Activated CD8-positive, alpha-beta memory T cell treated with anti-CD3 and anti-CD28 coated beads, Interleukin-2, amount 50 U/mL, for 48 hours (primary cell): ENCODE measurements at regions not wholly inside any gene's neighbourhood (a gene's known extent, or its start where the extent isn't known, plus 50 kb on each side); places are given as distances from the start of the nearest gene placed in this dataset.

Experiments used
- DNase-seq: peaks from one replicate; pipeline ENCODE4 v3.0.0-alpha.2; 2020

DNA sequence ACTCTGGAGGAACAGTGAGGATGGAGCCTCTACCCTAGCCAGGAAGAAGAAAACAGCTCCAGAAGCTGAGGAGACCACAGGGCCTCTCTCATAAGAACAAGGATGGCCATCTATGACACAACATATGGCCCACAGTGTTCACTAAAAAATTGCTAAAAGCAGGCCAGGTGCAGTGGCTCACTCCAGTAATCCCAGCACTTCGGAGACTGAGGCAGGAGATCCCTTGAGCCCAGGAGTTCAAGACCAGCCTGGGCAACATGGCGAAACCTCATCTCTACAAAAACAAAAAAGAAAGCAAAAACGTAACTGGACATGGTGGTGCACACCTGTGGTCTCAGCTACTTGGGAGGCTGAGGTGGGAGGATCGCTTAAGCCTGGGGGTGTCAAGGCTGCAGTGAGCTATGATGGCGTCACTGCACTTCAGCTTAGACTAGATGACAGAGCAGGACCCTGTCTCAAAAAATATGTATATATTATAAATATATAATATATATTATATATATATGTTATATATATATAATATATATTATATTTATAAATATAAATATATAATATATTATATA, 103.1 kb downstream of the TOMM20 start:
- no peak for DNase-seq

DNA sequence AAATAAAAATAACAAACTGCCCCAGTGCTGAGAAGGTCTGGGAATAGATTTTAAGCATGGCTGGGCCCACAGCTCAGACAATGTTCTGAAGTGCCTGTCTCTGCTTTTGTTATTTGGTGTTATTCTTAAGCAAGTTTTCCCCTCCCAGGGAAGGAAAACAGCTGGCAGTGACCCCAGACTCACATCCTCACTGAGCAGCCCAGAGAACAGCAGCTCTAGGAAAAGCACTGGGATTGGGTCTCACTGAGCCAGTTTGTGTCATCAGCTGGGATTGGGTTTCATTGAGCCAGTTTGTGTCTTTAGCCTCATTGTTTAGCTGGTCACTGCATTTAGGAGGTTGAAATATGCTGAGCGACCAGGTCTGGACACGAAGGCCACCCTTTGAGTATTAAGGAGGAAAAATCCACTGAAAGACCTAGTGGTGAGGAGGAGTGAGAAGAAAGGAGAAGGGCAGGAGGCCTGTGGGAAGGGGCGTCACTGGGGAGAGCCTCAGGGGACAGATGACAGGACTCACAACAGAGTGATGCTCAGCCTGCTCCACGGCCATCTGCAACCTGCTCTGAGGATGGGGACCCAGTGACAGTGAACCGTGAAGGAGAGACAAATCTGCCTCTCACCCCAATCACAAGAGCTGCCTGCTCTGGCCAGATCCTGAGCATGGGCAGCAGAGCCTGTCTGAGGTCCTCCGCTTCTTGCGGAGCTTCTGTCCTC, 103.8 kb downstream of the TOMM20 start:
- no peak for DNase-seq

DNA sequence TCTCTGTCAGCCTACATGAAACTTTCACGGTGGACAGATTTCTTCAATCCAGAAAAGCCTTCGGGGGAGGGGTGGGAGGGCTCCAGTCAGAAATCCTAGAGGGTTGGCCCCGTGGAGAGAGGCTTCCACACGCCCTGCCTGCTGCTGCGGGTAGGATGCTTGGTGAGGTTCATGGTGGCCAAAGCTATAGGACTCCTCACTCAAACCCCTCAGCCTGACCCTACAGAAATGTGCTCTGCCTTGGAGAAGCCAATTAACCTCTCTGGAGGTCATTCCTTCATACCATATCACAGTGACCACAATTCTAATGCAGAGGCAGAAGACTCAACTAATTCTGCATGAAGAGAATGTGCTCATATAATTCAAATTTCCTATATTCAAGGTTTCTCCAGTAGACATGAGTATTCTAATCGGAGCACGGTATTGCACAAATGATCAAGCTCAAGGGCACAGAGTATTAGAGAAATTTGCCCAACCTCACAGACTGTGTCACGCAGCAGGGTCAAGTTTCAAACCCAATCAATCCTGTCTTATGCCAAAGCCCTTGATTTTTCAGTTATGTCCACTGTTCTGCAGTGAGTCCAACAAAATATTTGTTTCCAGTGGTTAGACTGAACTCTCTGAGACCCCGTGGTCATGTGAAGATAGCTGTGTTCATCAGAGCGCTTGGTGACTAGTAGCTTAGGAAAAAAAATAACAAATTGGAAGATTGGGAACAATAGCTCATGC, 104.8 kb downstream of the TOMM20 start:
- no peak for DNase-seq

DNA sequence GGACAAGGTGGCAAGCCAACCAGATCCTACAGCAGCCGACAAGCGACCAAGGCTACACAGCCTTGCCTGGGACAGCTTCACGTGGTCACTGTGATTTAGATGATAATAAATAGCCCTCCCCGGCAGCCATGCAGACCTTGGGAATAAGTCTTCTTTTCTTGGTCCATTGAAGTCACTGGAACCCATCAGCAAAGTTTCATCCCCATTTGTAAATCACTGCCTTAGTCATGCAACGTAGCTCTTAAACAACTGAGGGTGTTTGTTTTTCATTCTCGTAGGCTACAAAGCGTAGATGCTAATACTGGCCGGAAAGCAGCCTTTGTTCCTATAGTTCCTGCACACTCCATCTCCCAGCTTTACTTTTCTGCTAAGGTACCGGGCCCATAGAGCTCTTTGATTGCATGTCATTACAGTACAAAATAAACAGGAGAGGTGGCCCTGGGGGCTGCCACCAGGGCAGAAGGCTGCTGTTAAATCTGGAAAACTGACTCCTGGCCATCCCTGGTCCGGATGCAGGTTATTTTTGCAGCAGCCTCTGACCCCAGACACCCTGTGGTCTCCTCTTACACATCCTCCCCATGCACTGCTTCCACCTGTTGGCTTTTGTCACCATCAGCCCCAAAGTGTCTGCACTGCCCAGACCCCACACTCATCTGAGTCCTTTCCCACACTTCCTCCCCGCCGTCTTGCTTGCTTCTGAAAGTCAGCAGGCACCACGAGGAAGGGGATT, 105.5 kb downstream of the TOMM20 start:
- DNase-seq: peak; percentile 42

DNA sequence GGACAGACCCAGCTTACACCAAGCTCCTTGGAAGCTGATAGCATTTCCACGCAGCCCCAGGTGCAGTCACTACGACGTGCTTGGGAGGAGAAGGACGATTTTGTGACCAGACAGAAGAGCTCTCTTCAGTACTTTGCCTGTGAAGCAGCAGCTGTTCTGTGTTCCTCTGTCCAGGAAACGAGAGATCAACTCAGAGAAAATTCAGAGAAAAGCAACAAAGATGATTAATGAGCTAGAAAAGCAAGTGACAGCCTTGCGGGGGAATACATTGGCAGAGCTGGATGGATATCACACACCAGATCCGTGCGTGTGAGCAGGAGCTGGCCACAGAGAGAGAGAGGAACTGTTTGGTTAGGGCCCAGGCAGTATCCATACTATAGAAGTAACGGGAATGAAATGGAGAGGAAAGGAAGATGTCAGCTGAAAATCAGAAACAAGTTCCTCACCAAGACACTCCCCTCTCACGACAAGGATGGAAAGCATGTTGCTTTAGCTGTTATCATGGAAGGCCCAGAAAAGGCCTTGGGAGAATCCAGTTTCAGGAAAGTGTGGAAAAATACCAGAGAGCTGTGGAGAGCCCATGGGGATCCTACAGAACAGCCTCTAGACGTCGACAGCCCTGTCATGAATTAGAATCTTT, 106.2 kb downstream of the TOMM20 start:
- DNase-seq: peak; percentile 45

DNA sequence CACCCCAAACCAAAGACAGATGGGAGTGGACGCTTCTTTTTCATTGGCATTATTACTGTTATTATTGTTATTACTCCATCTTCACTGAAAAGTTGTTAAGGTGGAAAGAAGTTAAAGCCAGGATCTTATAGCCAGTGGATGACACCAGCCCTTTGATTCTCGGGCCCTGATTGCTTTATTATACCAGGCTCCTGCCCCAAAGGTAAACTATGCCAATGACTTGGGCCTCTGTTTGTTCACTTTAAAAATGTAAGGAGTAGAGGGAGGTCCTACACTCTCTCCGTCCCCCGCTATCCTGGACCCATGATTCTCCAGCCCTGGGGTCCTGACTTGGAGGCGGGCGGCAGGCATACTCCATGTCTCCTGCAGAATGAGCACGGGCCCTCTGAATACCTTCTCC, 106.8 kb downstream of the TOMM20 start:
- no peak for DNase-seq

DNA sequence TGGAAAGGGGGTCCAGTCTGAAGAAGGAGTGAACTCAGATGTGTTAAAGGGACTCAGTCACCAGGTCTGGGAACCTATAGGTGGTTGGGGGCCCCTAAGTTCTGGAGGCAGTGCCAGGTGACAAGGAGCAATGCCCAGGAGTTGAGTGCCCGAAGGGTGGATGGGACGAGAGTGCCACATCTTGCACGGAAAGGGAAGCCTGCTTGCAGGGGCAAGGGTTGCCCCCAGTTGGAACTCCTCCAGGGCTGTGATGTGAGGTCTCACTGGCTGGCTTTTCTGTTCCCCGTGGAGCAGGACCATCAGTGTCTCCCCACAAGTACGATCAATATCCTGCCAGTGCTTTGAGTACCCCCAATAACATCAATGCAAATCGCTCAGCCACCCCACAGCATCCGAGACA, 107.3 kb downstream of the TOMM20 start:
- DNase-seq: peak; percentile 46

DNA sequence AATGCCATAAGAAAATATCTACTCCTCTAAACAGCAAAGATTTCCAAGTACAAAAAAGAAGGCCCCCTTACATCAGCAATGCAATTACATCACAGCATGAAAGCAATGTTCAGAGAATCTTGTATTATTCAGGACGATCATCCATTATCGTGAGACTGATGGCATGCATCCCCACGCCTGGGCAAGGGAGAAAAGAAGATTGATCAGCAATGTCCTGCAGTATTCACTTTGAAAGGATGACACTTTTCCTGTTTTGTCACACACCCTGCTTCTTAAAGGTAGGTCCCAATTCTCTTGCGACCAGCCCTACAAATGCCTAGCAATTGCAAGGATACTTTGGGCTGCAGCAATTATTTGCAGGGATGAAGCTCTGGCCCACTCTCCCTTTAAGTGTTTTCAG, 108.7 kb downstream of the TOMM20 start:
- no peak for DNase-seq

DNA sequence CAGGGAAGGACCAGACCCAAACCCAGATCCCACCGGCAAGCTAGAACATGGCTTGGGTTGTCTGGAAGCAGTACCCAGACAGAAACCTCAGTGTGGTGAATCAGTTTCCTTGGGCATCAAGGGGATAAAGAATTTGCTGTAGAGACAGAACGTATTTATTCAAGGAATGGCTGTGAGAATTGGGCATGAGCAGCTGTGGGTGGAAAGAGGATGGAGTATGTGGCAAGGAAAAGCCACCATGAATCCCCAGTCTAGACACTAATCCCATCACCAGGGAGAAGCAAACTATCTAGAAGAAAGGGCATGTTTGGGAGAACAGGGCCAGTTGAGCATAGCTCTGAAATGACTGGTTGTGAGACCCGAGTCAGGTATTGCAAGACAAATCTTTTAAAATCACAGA, 109.2 kb downstream of the TOMM20 start:
- DNase-seq: no peak

DNA sequence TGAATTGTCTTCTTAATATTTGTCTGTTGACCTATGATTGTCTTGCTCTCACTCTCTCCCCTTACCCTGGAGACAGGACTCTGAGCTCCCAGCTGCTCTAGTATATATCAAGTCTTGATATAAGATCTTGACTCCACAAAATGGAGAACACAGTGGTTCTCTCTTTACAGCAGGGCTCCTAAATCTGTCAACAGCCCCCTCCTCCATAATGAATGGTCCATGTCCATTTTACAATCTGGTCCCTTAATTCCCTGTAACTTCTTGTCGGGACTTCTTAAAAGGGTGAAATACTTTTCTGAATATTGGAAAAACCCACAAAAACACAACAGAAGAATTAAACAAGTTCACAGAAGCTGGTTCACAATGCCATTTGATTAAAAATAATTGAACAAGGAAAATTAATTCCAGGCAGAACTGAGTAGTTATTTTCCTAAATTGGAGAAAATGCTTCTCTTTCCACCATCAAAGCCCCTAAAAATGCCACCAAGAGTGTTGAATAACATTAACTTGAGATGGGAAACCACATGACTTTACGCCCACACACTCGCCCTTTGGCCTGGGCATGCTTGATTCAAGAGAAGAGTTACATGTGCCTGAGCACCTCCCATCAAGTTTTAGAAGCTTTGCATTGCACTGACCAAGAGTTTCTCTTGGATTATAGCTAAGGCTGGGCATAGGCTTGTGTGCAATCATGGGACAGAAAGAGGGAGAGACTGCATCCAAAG, 109.8 kb downstream of the TOMM20 start:
- DNase-seq: no peak

DNA sequence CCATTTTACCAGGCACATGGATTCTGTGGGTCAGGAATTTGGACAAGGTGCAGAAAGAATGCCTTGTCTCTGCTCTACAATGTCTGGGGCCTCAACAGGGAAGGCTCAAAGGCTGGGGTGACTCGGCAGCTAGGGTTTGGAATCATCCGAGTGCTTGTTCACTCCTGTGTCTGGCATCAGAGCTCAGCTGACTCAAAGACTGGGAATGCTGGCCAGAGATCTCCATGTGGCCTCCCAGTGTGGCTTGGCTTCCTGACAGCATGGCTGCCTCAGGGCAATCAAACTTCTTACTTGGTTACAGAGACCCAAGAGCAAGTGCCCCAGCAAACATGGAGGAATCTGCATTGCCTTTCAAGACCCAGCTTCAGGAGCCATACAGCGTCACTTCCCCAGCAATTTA, 110.5 kb downstream of the TOMM20 start:
- DNase-seq: no peak

DNA sequence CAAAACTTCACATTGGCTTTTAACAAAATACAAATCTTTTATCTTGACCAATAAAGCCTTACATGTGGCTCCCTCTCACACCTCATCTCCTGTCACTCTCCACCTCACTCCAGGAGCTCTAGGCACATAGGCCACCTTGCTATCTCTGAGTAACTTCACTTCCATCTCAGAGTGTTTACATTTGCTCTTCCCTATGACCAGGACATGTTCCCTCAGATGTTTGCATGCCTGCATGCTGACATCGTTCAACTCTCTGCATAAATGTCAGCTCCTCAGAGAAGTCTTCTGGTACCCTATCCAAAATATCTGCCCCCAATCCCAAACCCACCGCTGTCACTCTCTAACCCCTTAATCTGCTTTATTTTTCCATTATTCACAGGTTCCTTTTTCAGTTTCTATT, 110.9 kb downstream of the TOMM20 start:
- no peak for DNase-seq

DNA sequence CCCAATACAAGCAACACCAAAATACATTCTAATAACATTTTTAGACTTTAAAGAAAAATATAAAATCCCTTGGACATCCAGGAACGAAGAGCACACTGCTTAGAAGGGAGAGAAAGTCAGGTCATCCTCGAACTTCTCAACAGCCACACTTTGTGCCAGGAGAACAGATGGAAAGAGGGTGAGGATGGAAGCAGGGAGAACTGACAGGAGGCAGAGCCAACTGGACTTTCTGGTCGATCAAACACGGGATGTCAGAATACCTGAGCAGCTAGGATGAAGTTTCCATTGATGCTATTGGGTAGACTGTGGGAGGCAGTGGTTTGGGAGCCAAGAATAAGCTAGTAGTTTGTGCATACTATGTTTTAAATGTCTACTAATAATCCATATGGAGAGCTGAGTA, 111.4 kb downstream of the TOMM20 start:
- DNase-seq: peak; percentile 13

DNA sequence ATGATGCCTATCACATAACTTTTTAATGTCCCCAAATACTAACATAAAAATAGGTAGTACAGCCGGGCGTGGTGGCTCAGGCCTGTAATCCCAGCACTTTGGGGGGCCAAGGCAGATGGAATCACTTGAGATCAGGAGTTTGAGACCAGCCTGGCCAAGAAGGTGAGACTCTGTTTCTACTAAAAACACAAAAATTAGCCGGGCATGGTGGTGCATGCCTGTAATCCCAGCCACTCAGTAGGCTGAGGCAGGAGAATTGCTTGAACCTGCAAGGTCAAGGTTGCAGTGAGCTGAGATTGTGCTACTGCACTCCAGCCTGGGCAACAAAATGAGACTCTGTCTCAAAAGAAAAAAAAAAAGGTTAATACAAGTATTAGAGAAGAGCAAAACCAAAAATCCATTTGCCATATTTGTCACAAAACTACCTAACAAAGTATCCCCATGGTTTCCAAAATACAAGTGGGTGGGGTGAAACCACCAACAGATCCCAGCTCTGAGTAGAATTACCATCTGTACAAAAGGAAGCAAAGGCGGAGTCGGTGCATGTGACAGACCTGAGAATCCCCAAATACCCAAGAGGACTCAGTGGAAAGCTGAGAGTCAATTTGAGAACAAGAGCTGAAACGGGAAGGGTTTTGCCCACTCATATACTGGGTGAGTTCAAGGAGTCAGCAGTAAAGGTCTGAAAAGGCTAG, 113.2 kb downstream of the TOMM20 start:
- DNase-seq: peak; percentile 61

DNA sequence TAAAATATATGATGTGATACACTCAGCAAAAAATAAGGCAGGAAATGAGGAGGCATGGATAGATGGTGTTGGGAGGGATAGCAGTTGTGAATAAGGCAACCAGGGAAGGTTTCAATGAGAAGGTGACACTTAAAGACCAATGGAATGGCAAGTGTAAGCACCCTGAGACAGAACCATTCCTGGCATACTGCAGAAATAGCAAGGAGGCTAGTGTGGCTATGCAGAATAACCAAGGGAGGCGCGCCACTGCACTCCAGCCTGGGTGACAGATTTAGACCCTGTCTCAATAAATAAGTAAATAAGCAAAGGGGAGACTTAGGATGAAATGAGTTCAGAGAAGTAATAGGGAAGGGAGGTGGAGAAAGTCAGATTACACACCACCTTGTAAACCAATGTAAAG, 113.9 kb downstream of the TOMM20 start:
- DNase-seq: peak; percentile 44

DNA sequence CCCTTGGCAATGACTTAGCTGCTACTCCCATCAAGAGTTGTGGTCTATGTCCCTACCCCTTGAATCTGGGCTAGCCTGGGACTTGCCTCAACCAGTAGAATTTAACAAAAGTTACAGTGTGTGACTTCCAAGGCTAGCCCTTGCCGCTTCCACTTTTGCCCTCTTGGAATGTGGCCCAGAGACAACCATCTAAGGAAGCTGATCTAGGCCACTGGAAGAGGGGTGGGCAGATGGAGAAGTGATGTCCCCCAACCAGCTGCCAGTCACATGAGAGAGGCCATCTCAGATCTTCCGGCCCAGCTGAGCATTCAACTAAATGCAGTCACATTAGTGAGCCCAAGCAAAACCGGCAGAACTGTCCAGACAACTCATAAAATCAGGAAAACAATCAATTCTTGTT, 115.1 kb downstream of the TOMM20 start:
- DNase-seq: peak; percentile 52

DNA sequence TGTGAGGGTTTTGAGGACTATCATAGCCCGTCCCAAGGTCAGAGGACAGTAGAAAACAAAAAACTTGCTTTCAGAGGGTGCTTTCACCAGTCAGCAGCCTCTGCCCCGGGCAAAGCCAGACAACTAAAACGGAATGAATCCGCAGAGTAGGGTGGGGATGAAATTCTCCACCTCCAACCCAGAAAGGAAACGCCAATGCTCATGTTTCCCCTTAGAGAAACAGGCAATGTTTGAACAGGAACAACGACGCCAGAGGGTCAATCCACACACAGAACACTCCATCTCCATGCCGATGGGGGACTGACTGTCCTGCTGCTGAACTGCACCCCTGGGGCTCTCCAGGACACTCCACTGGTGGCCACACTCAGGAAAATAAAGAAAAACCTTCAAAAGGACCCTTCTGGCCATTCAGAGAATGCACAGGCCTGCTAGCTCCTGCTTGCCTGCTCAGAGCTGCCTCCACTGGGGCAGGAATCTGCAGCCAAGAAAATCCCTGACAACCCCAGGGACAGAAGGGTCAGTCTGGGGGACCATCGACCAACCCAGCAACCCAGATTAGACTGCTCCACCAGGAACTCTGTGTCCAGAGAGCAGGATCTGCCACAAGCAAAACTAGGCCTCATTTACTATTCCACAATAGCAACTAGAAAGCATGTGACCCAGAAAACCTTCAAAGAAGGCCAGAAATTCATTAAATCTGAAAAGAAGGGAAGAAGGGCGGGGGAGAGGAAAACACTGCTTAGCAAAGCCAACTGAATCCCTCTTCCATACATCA, 116.0 kb downstream of the TOMM20 start:
- DNase-seq: peak; percentile 63

DNA sequence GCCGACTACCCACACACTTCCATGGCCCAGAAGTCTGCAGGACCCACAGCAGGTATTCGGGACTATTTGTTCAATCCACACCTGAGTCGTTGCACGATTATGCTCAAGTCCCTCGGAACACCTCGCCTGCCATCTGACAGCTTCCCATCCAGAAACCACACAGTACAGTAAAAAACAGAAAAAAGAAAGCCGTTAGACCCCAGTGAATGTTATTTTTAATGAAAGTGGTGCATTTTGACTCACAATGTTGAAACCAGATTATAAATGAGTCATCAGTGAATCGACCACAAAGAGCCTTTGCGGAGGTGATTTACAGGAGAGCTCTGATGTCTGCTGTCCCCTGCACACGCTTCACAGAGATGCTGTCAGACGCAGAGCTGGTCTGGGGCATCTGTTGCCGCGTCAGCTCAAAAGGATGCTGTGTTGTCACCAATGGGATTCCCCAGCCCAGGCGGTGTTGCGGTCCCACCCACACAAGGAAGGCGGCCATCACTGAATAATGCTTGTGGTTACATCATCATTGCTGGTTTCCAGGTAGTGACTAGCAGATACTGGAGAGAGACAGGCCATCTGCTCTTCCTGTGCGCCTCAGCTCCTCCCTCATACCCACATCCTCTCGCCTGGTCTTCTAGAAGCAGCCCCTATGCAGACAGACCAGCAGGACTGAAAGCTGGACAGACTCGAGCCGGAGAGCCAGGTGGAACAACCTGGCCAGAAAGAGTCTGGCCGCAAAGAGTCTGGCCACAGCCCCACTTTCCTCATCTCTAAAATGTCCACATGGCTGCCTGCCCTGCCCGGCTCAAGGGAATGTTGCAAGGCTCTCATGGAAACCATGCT, 116.8 kb downstream of the TOMM20 start:
- DNase-seq: peak; percentile 94

DNA sequence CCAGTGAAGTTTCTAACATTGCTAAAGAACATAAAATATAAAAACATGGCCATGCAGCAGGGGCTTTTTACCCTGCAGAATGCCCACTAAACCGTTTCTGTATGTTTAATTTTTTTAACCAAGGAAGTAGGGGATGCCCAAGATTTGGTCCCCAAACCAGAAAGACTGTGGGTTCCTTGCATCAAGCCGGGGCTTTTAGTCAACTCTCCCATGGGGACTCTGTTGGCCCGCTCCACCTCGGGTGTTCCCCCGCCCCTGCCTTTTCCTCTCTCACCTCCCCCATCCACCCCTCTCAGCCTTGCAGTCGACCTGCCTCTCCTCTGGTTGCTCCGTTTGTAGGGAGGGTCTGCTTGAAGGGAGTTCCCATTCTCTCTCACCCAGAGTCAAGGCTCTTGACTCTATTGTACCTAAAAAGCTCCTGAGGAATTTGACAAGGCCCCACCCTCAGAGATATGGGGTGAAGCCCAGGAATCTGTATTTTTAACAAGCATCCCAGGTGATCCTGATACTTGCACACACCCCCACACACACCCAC, 117.5 kb downstream of the TOMM20 start:
- peak; percentile 82 for DNase-seq
